Thyroid gland (tissue), 4 donors: ENCODE measurements at regions not wholly inside any gene's neighbourhood (a gene's known extent, or its start where the extent isn't known, plus 50 kb on each side); places are given as distances from the start of the nearest gene placed in this dataset.

Source experiments
- DNase-seq, 2 donors: peaks; one replicate each; pipeline ENCODE4 v3.0.0-alpha.2; 2019
- H3K27ac ChIP-seq, 3 donors: fragments of 200-600 bp; sonication (generic); 1 replicate in 2 of 3; 2 replicates in 1 of 3; pipeline ENCODE4 v1.5.1; 2016 to 2019; ENCODE audit warnings: mild to moderate bottlenecking in 1 of 3, moderate library complexity in 1 of 3
- H3K27me3 ChIP-seq: fragments of 200-600 bp; sonication (generic); one replicate; pipeline ENCODE4 v1.5.1; 2019
- H3K36me3 ChIP-seq, 2 donors: fragments of 200-600 bp; sonication (generic); one replicate each; pipeline ENCODE4 v1.5.1; 2016 to 2019
- H3K4me1 ChIP-seq, 2 donors: fragments of 200-600 bp; sonication (generic); one replicate each; pipeline ENCODE4 v1.5.1; 2017 to 2019
- H3K4me3 ChIP-seq, 3 donors: fragments of 200-600 bp; sonication (generic); replicated peaks in 1 of 3; 1 replicate in 2 of 3; 2 replicates in 1 of 3; pipeline ENCODE4 v1.5.1; 2016; ENCODE audit warnings: mild to moderate bottlenecking in 1 of 3
- H3K9me3 ChIP-seq: fragments of 200-600 bp; sonication (generic); one replicate; pipeline ENCODE4 v1.5.1; 2017
- CTCF ChIP-seq, 6 experiments: fragments of 200-600 bp in 3 of 6; fragments of 450-650 bp in 3 of 6; sonication (generic) in 3 of 6; IDR thresholded peaks; one replicate each; pipeline ENCODE4 v1.5.1; 2016 to 2019; ENCODE audit warnings: antibody characterized with exemption in 6 of 6, mild to moderate bottlenecking in 2 of 6, inconsistent platforms in 1 of 6, moderate library complexity in 1 of 6
- POLR2A ChIP-seq, 2 donors: fragments of 450-650 bp; IDR thresholded peaks; one replicate each; pipeline ENCODE4 v1.6.1; 2017; ENCODE audit warnings: antibody characterized with exemption in 2 of 2, mild to moderate bottlenecking in 2 of 2, moderate library complexity in 1 of 2
- WGBS, 2 donors: methylation state at CpG; one replicate each; pipeline ENCODE4 v1.1.5; 2017; 5-methylcytosine and 5-hydroxymethylcytosine counted together
- intact Hi-C: fragments of 100-400 bp; cut with DNase I; formaldehyde crosslinking; loops from one replicate; pipeline ENCODE4 v1.15.1; 2023

DNA sequence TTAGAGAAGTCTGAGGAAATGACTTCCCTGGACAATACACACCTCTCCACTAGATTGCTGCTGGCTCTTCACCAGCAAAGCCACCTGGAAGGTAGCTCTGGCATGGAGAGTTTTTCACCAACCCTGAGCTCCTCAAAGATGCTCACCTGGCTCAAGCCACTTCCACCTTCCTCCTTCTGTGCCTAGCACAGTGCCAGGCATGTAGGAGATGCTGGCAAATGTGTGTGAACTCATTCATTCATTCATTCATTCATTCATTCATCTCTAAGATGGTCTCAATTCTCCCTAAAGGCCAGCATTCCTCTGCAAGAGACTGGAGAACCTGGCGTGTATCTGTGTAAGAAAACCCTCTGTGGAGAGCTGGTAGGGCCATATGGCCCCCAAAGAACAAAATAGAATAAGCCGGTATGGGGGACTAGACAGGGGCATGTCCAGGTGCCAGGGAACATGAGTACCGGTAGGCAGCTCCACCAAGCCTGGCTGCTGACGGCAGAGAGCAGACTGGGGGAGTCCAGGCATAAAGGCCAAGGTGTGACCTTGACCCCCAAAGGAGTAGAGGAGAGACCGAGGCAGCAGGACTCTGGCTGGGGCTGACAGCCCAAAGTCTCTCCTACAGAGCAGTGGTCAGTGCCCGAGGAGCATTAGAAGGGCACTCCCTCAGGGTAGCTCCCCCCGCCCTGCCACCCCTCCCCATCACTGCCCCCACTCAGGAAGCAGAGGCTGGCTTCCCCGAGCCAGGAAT is 132.2 kb upstream of the TNRC6C start:
- Histone ChIP-seq H3K36me3 (no peaks in the 10 kb centered on the region), H3K4me1 (peaks cover 0 to 23% of the 10 kb centered on the region in 2 donors), H3K9me3 (no peaks in the 10 kb centered on the region), H3K27me3 (no peaks in the 10 kb centered on the region), H3K4me3 (no peak overlapping the region), H3K27ac (no peak overlapping the region)
- DNase-seq: no peak
- 94% methylated on average over 5 to 8 of the region's 8 CpGs for WGBS, 2 donors
- no peak for TF ChIP-seq CTCF (IDR thresholded peaks at IDR 0.05)
- TF ChIP-seq POLR2A (IDR thresholded peaks at IDR 0.05): no peak
- intact Hi-C loops: no loop called here

GRCh38 chr17:77827039-77827438 is 131.5 kb upstream of the TNRC6C start:
- no peak for TF ChIP-seq CTCF (IDR thresholded peaks at IDR 0.05)
- no peak for TF ChIP-seq POLR2A (IDR thresholded peaks at IDR 0.05)
- Histone ChIP-seq H3K36me3 (no peaks in the 10 kb centered on the region), H3K27ac (no peak overlapping the region), H3K9me3 (no peaks in the 10 kb centered on the region), H3K27me3 (no peaks in the 10 kb centered on the region), H3K4me3 (no peak overlapping the region), H3K4me1 (peaks cover 0 to 28% of the 10 kb centered on the region in 2 donors)
- DNase-seq: no peak
- intact Hi-C loops: no loop called here
- 74 to 88% methylated on average over 4 to 6 of the region's 7 CpGs for WGBS, 2 donors

DNA sequence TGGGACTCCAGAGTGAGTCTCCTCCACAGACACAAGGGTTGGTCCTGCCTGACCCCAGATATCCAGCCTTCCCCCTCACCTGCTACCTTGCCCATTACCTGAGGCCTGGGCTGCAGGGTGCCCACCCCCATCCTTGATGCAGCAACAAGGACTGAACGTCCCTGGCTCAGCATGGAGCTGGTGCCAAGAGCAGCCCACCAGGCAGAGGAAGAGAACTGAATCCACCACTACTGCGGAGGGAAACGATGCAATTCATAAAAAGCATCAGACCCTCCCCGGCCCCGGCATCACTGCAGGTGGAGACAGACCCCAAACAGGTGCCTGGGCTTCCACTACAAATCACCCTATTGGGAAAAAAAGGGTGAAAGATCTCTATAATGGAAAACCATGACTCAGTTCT is 131.0 kb upstream of the TNRC6C start:
- Histone ChIP-seq H3K4me1 (peaks cover 0 to 28% of the 10 kb centered on the region in 2 donors), H3K27me3 (no peaks in the 10 kb centered on the region), H3K9me3 (no peaks in the 10 kb centered on the region), H3K36me3 (no peaks in the 10 kb centered on the region), H3K27ac (no peak overlapping the region), H3K4me3 (no peak overlapping the region)
- TF ChIP-seq CTCF (IDR thresholded peaks at IDR 0.05) (no peak), POLR2A (IDR thresholded peaks at IDR 0.05) (no peak)
- DNase-seq: no peak
- intact Hi-C loops: no loop called here
- 85 to 96% methylated on average over 5 of the region's 5 CpGs for WGBS, 2 donors

DNA sequence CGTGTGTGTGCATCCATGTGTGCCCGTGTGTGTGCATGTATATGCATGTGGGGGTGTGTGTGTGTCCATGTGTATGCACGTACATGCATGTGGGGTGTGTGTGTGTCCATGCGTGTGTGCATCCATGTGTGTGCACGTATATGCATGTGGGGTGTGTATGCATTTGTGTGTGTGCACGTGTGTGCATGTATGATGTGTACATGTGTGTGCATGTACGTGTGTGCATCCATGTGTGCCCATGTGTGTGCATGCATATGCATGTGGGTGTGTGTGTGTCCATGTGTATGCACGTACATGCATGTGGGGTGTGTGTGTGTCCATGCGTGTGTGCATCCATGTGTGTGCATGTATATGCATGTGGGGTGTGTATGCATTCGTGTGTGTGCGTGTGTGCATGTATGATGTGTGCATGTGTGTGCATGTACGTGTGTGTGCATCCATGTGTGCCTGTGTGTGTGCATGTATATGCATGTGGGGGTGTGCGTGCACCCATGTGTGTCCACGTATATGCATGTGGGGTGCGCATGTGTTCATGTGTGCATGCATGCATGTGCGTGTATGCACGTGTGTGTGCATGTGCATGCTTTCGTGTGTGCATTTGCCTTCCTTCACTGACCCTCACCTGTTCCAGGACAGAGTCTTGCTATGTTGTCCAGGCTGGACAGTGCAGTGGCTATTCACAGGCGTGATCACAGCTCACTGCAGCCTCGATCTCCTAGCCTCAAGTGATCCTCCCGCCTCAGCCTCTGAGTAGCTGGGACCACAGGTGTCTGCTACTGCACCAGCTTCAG is 129.6 kb upstream of the TNRC6C start:
- TF ChIP-seq CTCF (IDR thresholded peaks at IDR 0.05) (no peak), POLR2A (IDR thresholded peaks at IDR 0.05) (no peak)
- Histone ChIP-seq H3K9me3 (no peaks in the 10 kb centered on the region), H3K27me3 (no peaks in the 10 kb centered on the region), H3K27ac (no peak overlapping the region), H3K4me3 (no peak overlapping the region), H3K36me3 (no peaks in the 10 kb centered on the region), H3K4me1 (peaks cover 0 to 24% of the 10 kb centered on the region in 2 donors)
- no peak for DNase-seq
- intact Hi-C loops: no loop called here
- WGBS, 2 donors: 93 to 94% methylated on average over 19 to 21 of the region's 21 CpGs
